GM18858 (cell line): ENCODE measurements at regions not wholly inside any gene's neighbourhood (a gene's known extent, or its start where the extent isn't known, plus 50 kb on each side); places are given as distances from the start of the nearest gene placed in this dataset.

Experiments
- ATAC-seq: cut with Tn5 transposase; IDR thresholded peaks from one replicate; pipeline ENCODE4 v1.9.1; 2021; ENCODE audit not compliant: unreplicated experiment

GRCh38 chr1:168913711-168914463, 184.9 kb upstream of the DPT start:
- no peak for ATAC-seq

- ATAC-seq = no peak
These were observed 188.3 kb upstream of the DPT start for GRCh38 chr1:168917309-168917708.

- no peak for ATAC-seq
These were observed 188.7 kb upstream of the ATP1B1 start for GRCh38 chr1:168917796-168918195.

GRCh38 chr1:168918860-168919741, 187.4 kb upstream of the ATP1B1 start:
- no peak for ATAC-seq

GRCh38 chr1:168920456-168921094, 185.9 kb upstream of the ATP1B1 start:
- no peak for ATAC-seq

GRCh38 chr1:168921629-168922028, 184.9 kb upstream of the ATP1B1 start:
- no peak for ATAC-seq

GRCh38 chr1:168923521-168924136, 182.9 kb upstream of the ATP1B1 start:
- ATAC-seq = no peak

GRCh38 chr1:168924976-168925375, 181.5 kb upstream of the ATP1B1 start:
- ATAC-seq = no peak

GRCh38 chr1:168926236-168926635, 180.3 kb upstream of the ATP1B1 start:
- ATAC-seq = no peak

GRCh38 chr1:168932539-168932938, 174.0 kb upstream of the ATP1B1 start:
- no peak for ATAC-seq

- no peak for ATAC-seq
These were observed 173.2 kb upstream of the ATP1B1 start for GRCh38 chr1:168933141-168933805.

- no peak for ATAC-seq
These were observed 167.2 kb upstream of the ATP1B1 start for GRCh38 chr1:168939110-168939946.

GRCh38 chr1:168939947-168940223, 166.6 kb upstream of the ATP1B1 start:
- ATAC-seq = no peak

- ATAC-seq = no peak
These were observed 164.8 kb upstream of the ATP1B1 start for GRCh38 chr1:168941640-168942039.

GRCh38 chr1:168942165-168942564, 164.3 kb upstream of the ATP1B1 start:
- ATAC-seq = no peak

- ATAC-seq = no peak
These were observed 160.6 kb upstream of the ATP1B1 start for GRCh38 chr1:168945870-168946269.

- ATAC-seq = no peak
These were observed 159.4 kb upstream of the ATP1B1 start for GRCh38 chr1:168947041-168947440.

GRCh38 chr1:168949672-168950071, 156.8 kb upstream of the ATP1B1 start:
- ATAC-seq = no peak

- ATAC-seq = no peak
These were observed 148.7 kb upstream of the ATP1B1 start for GRCh38 chr1:168957818-168958217.
